SH-SY5Y (cell line): ENCODE measurements at regions not wholly inside any gene's neighbourhood (a gene's known extent, or its start where the extent isn't known, plus 50 kb on each side); places are given as distances from the start of the nearest gene placed in this dataset.

Experiments used
- GATA2 ChIP-seq: IDR thresholded peaks from 2 replicates; pipeline ENCODE4 v1.6.1; 2011; ENCODE audit warnings: mild to moderate bottlenecking, low read depth, low read length
- GATA3 ChIP-seq: IDR thresholded peaks from 2 replicates; pipeline ENCODE4 v1.6.1; 2011; ENCODE audit warnings: low read depth, mild to moderate bottlenecking, low read length, moderate library complexity

- no peak for TF ChIP-seq GATA3
- TF ChIP-seq GATA2 = no peak
Observed at GRCh38 chr16:47849736-47850135, 306.1 kb downstream of the ABCC12 start.
